ENCODE measurements at regions not wholly inside any gene's neighbourhood (a gene's known extent, or its start where the extent isn't known, plus 50 kb on each side); places are given as distances from the start of the nearest gene placed in this dataset.
"Not testable (repeated sequence)": the region's sequence is repeated elsewhere in the genome, so short reads cannot be mapped to it uniquely, and the experiment has no call there.

GRCh38 chr3:118537454-118537853 lies 497.2 kb downstream of the IGSF11 start:
- no peaks in the 10 kb centered on the region for H3K4me1 Mint-ChIP-seq (ENCODE audit: low read depth)
- H3K27ac ChIP-seq (ENCODE audit: low read depth in 1 of 2, low read length in 2 of 2), result no peak overlapping the region
- no peaks in the 10 kb centered on the region for H3K27me3 ChIP-seq (ENCODE audit: control insufficient read depth in 1 of 2, insufficient read depth in 2 of 2, low read length in 2 of 2)
- H3K4me1 ChIP-seq (ENCODE audit: insufficient read depth, low read length), result no peaks in the 10 kb centered on the region
- no peak overlapping the region for H3K4me3 Mint-ChIP-seq
- H3K27ac Mint-ChIP-seq, result no peak overlapping the region
- H3K9me3 ChIP-seq (ENCODE audit: control insufficient read depth in 1 of 2, insufficient read depth in 1 of 2, low read length in 2 of 2), result no peaks in the 10 kb centered on the region
- DNase-seq, result no peak
- H3K4me3 ChIP-seq (ENCODE audit: low read length), result no peak overlapping the region
- peaks cover 7% of the 10 kb centered on the region for H3K9me3 Mint-ChIP-seq
- ChIA-PET POLR2A (no interaction called here), CTCF (no interaction called here)
- intact Hi-C loops (cut with DNase I, micrococcal nuclease), result no loop called here
- no peak for TF ChIP-seq CTCF (IDR thresholded peaks at IDR 0.05)
- no peak for ATAC-seq (ENCODE audit: poor library complexity)
- H3K36me3 ChIP-seq (ENCODE audit: insufficient read depth, low read length), result no peaks in the 10 kb centered on the region
- no peaks in the 10 kb centered on the region for H3K27me3 Mint-ChIP-seq
- H3K36me3 Mint-ChIP-seq (ENCODE audit: low read depth), result no peaks in the 10 kb centered on the region

- Histone ChIP-seq H3K4me3 (ENCODE audit: low read length) (no peak overlapping the region), H3K27ac (ENCODE audit: low read depth in 1 of 2, low read length in 2 of 2) (no peak overlapping the region), H3K9me3 (ENCODE audit: control insufficient read depth in 1 of 2, insufficient read depth in 1 of 2, low read length in 2 of 2) (no peaks in the 10 kb centered on the region), H3K27me3 (ENCODE audit: control insufficient read depth in 1 of 2, insufficient read depth in 2 of 2, low read length in 2 of 2) (no peaks in the 10 kb centered on the region), H3K4me1 (ENCODE audit: insufficient read depth, low read length) (no peaks in the 10 kb centered on the region), H3K36me3 (ENCODE audit: insufficient read depth, low read length) (no peaks in the 10 kb centered on the region)
- Mint-ChIP-seq H3K36me3 (ENCODE audit: low read depth) (no peaks in the 10 kb centered on the region), H3K9me3 (peaks cover 7% of the 10 kb centered on the region), H3K4me1 (ENCODE audit: low read depth) (no peaks in the 10 kb centered on the region), H3K27me3 (no peaks in the 10 kb centered on the region), H3K27ac (no peak overlapping the region), H3K4me3 (no peak overlapping the region)
- ChIA-PET POLR2A (no interaction called here), CTCF (no interaction called here)
- DNase-seq, result no peak
- no peak for ATAC-seq (ENCODE audit: poor library complexity)
- intact Hi-C loops (cut with DNase I, micrococcal nuclease), result no loop called here
- TF ChIP-seq CTCF (IDR thresholded peaks at IDR 0.05), result no peak
These were observed 496.5 kb downstream of the IGSF11 start for GRCh38 chr3:118538187-118538586.

DNA sequence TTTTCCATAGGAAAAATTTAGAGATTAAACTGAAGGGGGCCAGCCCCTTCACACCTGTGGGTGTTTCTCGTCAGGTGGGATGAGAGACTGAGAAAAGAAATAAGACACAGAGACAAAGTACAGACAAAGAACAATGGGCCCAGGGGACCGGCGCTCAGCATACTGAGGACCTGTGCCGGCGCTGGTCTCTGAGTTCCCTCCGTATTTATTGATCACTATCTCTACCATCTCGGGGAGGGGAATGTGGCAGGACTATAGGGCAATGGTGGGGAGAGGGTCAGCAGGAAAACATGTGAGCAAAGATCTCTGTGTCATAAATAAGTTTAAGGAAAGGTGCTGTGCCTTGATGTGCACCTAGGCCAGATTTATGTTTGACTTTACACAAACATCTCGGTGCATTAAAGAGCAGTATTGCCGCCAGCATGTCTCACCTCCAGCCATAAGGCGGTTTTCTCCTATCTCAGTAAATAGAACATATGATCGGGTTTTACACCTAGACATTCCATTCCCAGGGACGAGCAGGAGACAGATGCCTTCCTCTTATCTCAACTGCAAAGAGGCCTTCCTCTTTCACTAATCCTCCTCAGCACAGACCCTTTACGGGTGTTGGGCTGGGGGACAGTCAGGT lies 494.7 kb downstream of the IGSF11 start:
- H3K4me3 ChIP-seq (ENCODE audit: low read length); ATAC-seq (ENCODE audit: poor library complexity); H3K27me3 ChIP-seq (ENCODE audit: control insufficient read depth in 1 of 2, insufficient read depth in 2 of 2, low read length in 2 of 2); H3K27me3 Mint-ChIP-seq; H3K4me1 ChIP-seq (ENCODE audit: insufficient read depth, low read length); H3K9me3 ChIP-seq (ENCODE audit: control insufficient read depth in 1 of 2, insufficient read depth in 1 of 2, low read length in 2 of 2); H3K36me3 Mint-ChIP-seq (ENCODE audit: low read depth); intact Hi-C loops (cut with DNase I, micrococcal nuclease); H3K27ac Mint-ChIP-seq; H3K4me1 Mint-ChIP-seq (ENCODE audit: low read depth); DNase-seq; CTCF ChIA-PET; POLR2A ChIA-PET; H3K9me3 Mint-ChIP-seq; H3K4me3 Mint-ChIP-seq; H3K36me3 ChIP-seq (ENCODE audit: insufficient read depth, low read length); H3K27ac ChIP-seq (ENCODE audit: low read depth in 1 of 2, low read length in 2 of 2): not testable (repeated sequence)

GRCh38 chr3:118540448-118540821 lies 494.2 kb downstream of the IGSF11 start:
- H3K27ac Mint-ChIP-seq; H3K27me3 Mint-ChIP-seq; H3K36me3 Mint-ChIP-seq (ENCODE audit: low read depth); intact Hi-C loops (cut with DNase I, micrococcal nuclease); H3K4me1 Mint-ChIP-seq (ENCODE audit: low read depth); H3K4me3 Mint-ChIP-seq; ATAC-seq (ENCODE audit: poor library complexity); H3K9me3 ChIP-seq (ENCODE audit: control insufficient read depth in 1 of 2, insufficient read depth in 1 of 2, low read length in 2 of 2); H3K9me3 Mint-ChIP-seq; H3K4me3 ChIP-seq (ENCODE audit: low read length); POLR2A ChIA-PET; CTCF ChIA-PET; DNase-seq; H3K27ac ChIP-seq (ENCODE audit: low read depth in 1 of 2, low read length in 2 of 2); H3K27me3 ChIP-seq (ENCODE audit: control insufficient read depth in 1 of 2, insufficient read depth in 2 of 2, low read length in 2 of 2); H3K36me3 ChIP-seq (ENCODE audit: insufficient read depth, low read length); H3K4me1 ChIP-seq (ENCODE audit: insufficient read depth, low read length): not testable (repeated sequence)

Data from CD4-positive, alpha-beta T cell (primary cell).